OCI-LY1 (cell line): ENCODE measurements at regions not wholly inside any gene's neighbourhood (a gene's known extent, or its start where the extent isn't known, plus 50 kb on each side); places are given as distances from the start of the nearest gene placed in this dataset.

Experiments used
- H2AFZ ChIP-seq: fragments of 200-600 bp; sonication (generic), shearing (Covaris generic); 2 replicates; pipeline ENCODE4 v1.6.0; 2014; ENCODE audit warnings: antibody characterized with exemption, mild to moderate bottlenecking, low read length
- H3F3A ChIP-seq: fragments of 200-600 bp; sonication (generic), shearing (Covaris generic); 2 replicates; pipeline ENCODE4 v1.6.0; 2014; ENCODE audit warnings: mild to moderate bottlenecking, antibody characterized with exemption, low read length, moderate library complexity; ENCODE audit not compliant: insufficient read depth
- H3K27ac ChIP-seq: fragments of 200-600 bp; sonication (generic); 2 replicates; pipeline ENCODE4 v1.5.1; 2014; ENCODE audit warnings: low read length, mixed run types, mild to moderate bottlenecking, low read depth; ENCODE audit not compliant: poor library complexity, severe bottlenecking
- H3K27me3 ChIP-seq: fragments of 200-600 bp; sonication (generic); 2 replicates; pipeline ENCODE4 v1.6.0; 2014; ENCODE audit warnings: antibody characterized with exemption, mild to moderate bottlenecking, low read length, moderate library complexity; ENCODE audit not compliant: insufficient read depth
- H3K36me3 ChIP-seq: fragments of 200-600 bp; sonication (generic); 2 replicates; pipeline ENCODE4 v1.6.1; 2014; ENCODE audit warnings: mild to moderate bottlenecking, antibody characterized with exemption, low read length, moderate library complexity, mixed read lengths; ENCODE audit not compliant: insufficient read depth
- H3K4me1 ChIP-seq: fragments of 200-600 bp; sonication (generic); 2 replicates; pipeline ENCODE4 v1.5.1; 2014; ENCODE audit warnings: mild to moderate bottlenecking, low read length, moderate library complexity; ENCODE audit not compliant: insufficient read depth, severe bottlenecking
- H3K4me2 ChIP-seq: fragments of 200-600 bp; sonication (generic), shearing (Covaris generic); 2 replicates; pipeline ENCODE4 v1.6.1; 2014; ENCODE audit warnings: low read length
- H3K4me3 ChIP-seq: fragments of 200-600 bp; sonication (generic); 2 replicates; pipeline ENCODE4 v1.5.1; 2014; ENCODE audit warnings: low read length, low read depth, mild to moderate bottlenecking, mixed read lengths; ENCODE audit not compliant: poor library complexity, severe bottlenecking
- H3K79me2 ChIP-seq: fragments of 200-600 bp; shearing (Covaris generic); 2 replicates; pipeline ENCODE4 v1.6.1; 2016; ENCODE audit warnings: mixed run types, low read length, mixed read lengths; ENCODE audit not compliant: insufficient read depth
- H3K9ac ChIP-seq: fragments of 200-600 bp; sonication (generic), shearing (Covaris generic); 2 replicates; pipeline ENCODE4 v1.6.1; 2014; ENCODE audit warnings: mild to moderate bottlenecking, low read length, mixed read lengths
- H3K9me2 ChIP-seq: fragments of 200-600 bp; sonication (generic), shearing (Covaris generic); 2 replicates; pipeline ENCODE4 v1.6.1; 2014; ENCODE audit warnings: low read depth, mild to moderate bottlenecking, low read length, mixed read lengths
- H3K9me3 ChIP-seq: fragments of 200-600 bp; shearing (Covaris generic); 2 replicates; pipeline ENCODE4 v1.6.1; 2014; ENCODE audit warnings: low read length, mixed read lengths
- H4K20me1 ChIP-seq: fragments of 200-600 bp; sonication (generic), shearing (Covaris generic); 2 replicates; pipeline ENCODE4 v1.6.0; 2016; ENCODE audit warnings: mild to moderate bottlenecking, low read length; ENCODE audit not compliant: insufficient read depth
- CTCF ChIP-seq: fragments of 200-600 bp; sonication (generic), shearing (Covaris generic); IDR thresholded peaks from 2 replicates; pipeline ENCODE4 v1.5.1; 2017; ENCODE audit warnings: mild to moderate bottlenecking, antibody characterized with exemption, low read length, moderate library complexity, mixed read lengths
- EZH2 ChIP-seq: fragments of 200-600 bp; sonication (generic), shearing (Covaris generic); IDR thresholded peaks from 2 replicates; pipeline ENCODE4 v1.8.0; 2017; ENCODE audit warnings: borderline replicate concordance, mixed run types, mild to moderate bottlenecking, antibody characterized with exemption, low read length, moderate library complexity, mixed read lengths

- no peaks in the 10 kb centered on the region for H3F3A ChIP-seq
- H3K4me2 ChIP-seq: no peak overlapping the region
- H3K27ac ChIP-seq: no peak overlapping the region
- H3K4me3 ChIP-seq: no peak overlapping the region
- H3K36me3 ChIP-seq: no peaks in the 10 kb centered on the region
- H3K79me2 ChIP-seq: no peaks in the 10 kb centered on the region
- no peaks in the 10 kb centered on the region for H3K9me3 ChIP-seq
- H4K20me1 ChIP-seq: no peaks in the 10 kb centered on the region
- H2AFZ ChIP-seq: no peak overlapping the region
- no peaks in the 10 kb centered on the region for H3K9me2 ChIP-seq
- H3K4me1 ChIP-seq: no peaks in the 10 kb centered on the region
- TF ChIP-seq CTCF: no peak
- TF ChIP-seq EZH2: no peak
- no peak overlapping the region for H3K9ac ChIP-seq
- H3K27me3 ChIP-seq: 0 out of 2 replicates have a peak, but pooled peaks cover 4% of the 10 kb centered on the region
These were observed 95.1 kb downstream of the KCTD15 start for GRCh38 chr19:33891773-33892172.

- Histone ChIP-seq H3F3A (no peaks in the 10 kb centered on the region), H3K9me3 (peaks cover 6% of the 10 kb centered on the region), H3K4me3 (no peak overlapping the region), H3K4me2 (no peak overlapping the region), H3K27me3 (0 out of 2 replicates have a peak, but pooled peaks cover 4% of the 10 kb centered on the region), H4K20me1 (no peaks in the 10 kb centered on the region), H3K4me1 (no peaks in the 10 kb centered on the region), H3K79me2 (no peaks in the 10 kb centered on the region), H3K9ac (no peak overlapping the region), H2AFZ (no peak overlapping the region), H3K9me2 (no peaks in the 10 kb centered on the region), H3K27ac (no peak overlapping the region), H3K36me3 (no peaks in the 10 kb centered on the region)
- no peak for TF ChIP-seq CTCF
- no peak for TF ChIP-seq EZH2
These were observed 98.1 kb downstream of the KCTD15 start for GRCh38 chr19:33894787-33895186.

- 0 out of 2 replicates have a peak, but pooled peaks cover 4% of the 10 kb centered on the region for H3K27me3 ChIP-seq
- peaks cover 6% of the 10 kb centered on the region for H3K9me3 ChIP-seq
- no peak overlapping the region for H3K4me2 ChIP-seq
- no peaks in the 10 kb centered on the region for H3K36me3 ChIP-seq
- H3K27ac ChIP-seq: no peak overlapping the region
- no peak for TF ChIP-seq EZH2
- TF ChIP-seq CTCF: no peak
- no peaks in the 10 kb centered on the region for H3K9me2 ChIP-seq
- H2AFZ ChIP-seq: no peak overlapping the region
- no peaks in the 10 kb centered on the region for H3F3A ChIP-seq
- no peaks in the 10 kb centered on the region for H4K20me1 ChIP-seq
- H3K79me2 ChIP-seq: no peaks in the 10 kb centered on the region
- no peak overlapping the region for H3K4me3 ChIP-seq
- no peak overlapping the region for H3K9ac ChIP-seq
- no peaks in the 10 kb centered on the region for H3K4me1 ChIP-seq
These were observed 98.7 kb downstream of the KCTD15 start for GRCh38 chr19:33895366-33895765.
